NCI-H1436 (cell line): ENCODE measurements at regions not wholly inside any gene's neighbourhood (a gene's known extent, or its start where the extent isn't known, plus 50 kb on each side); places are given as distances from the start of the nearest gene placed in this dataset.
"Not testable (repeated sequence)": the region's sequence is repeated elsewhere in the genome, so short reads cannot be mapped to it uniquely, and the experiment has no call there.

Source experiments
- DNase-seq: peaks from one replicate; lab custom pipeline; 2025; lab: John Stamatoyannopoulos, UW

GRCh38 chr3:124043023-124043422, 51.1 kb upstream of the ROPN1 start:
- DNase-seq = no peak

- no peak for DNase-seq
These were observed 53.0 kb upstream of the ROPN1 start for GRCh38 chr3:124044956-124045355.

- no peak for DNase-seq
These were observed 57.3 kb upstream of the ROPN1 start for GRCh38 chr3:124048967-124049798.

GRCh38 chr3:124051636-124052035, 59.7 kb upstream of the ROPN1 start:
- no peak for DNase-seq

GRCh38 chr3:124053871-124054270, 61.9 kb upstream of the ROPN1 start:
- DNase-seq = peak; percentile 12

- no peak for DNase-seq
These were observed 64.9 kb upstream of the ROPN1 start for GRCh38 chr3:124056846-124057245.

- no peak for DNase-seq
These were observed 65.5 kb upstream of the ROPN1 start for GRCh38 chr3:124057420-124057819.

- DNase-seq = no peak
These were observed 67.7 kb upstream of the ROPN1 start for GRCh38 chr3:124059580-124059979.

- DNase-seq = no peak
These were observed 71.4 kb upstream of the ROPN1 start for GRCh38 chr3:124063197-124063909.

- DNase-seq = no peak
These were observed 72.1 kb upstream of the ROPN1 start for GRCh38 chr3:124064050-124064449.

- DNase-seq = not testable (repeated sequence)
These were observed 74.6 kb upstream of the ROPN1 start for GRCh38 chr3:124066543-124066942.

- not testable (repeated sequence) for DNase-seq
These were observed 77.8 kb upstream of the ROPN1 start for GRCh38 chr3:124069706-124070105.

GRCh38 chr3:124075090-124075489, 83.2 kb upstream of the ROPN1 start:
- not testable (repeated sequence) for DNase-seq

- DNase-seq = no peak
These were observed 83.8 kb upstream of the ROPN1 start for GRCh38 chr3:124075753-124076152.

- no peak for DNase-seq
These were observed 84.3 kb upstream of the ROPN1 start for GRCh38 chr3:124076235-124076634.

GRCh38 chr3:124078953-124079911, 87.3 kb upstream of the ROPN1 start:
- DNase-seq = peak; percentile 62

GRCh38 chr3:124079912-124080276, 88.0 kb upstream of the ROPN1 start:
- no peak for DNase-seq

GRCh38 chr3:124082343-124082742, 90.4 kb upstream of the ROPN1 start:
- no peak for DNase-seq

GRCh38 chr3:124084022-124084881, 92.3 kb upstream of the ROPN1 start:
- peak; percentile 47 for DNase-seq

- no peak for DNase-seq
These were observed 96.9 kb upstream of the ROPN1 start for GRCh38 chr3:124088801-124089200.

GRCh38 chr3:124089214-124089613, 97.3 kb upstream of the ROPN1 start:
- DNase-seq = no peak
